ENCODE measurements at regions not wholly inside any gene's neighbourhood (a gene's known extent, or its start where the extent isn't known, plus 50 kb on each side); places are given as distances from the start of the nearest gene placed in this dataset.

- H3K27ac Mint-ChIP-seq, result no peak overlapping the region
- H3K4me1 Mint-ChIP-seq, result no peaks in the 10 kb centered on the region
- no peaks in the 10 kb centered on the region for H3K4me1 ChIP-seq (ENCODE audit: control insufficient read depth, insufficient read depth, low read length)
- H3K9me3 ChIP-seq (ENCODE audit: control insufficient read depth, insufficient read depth, low read length), result peaks cover 6% of the 10 kb centered on the region
- no peak for DNase-seq
- H3K36me3 ChIP-seq (ENCODE audit: control insufficient read depth, insufficient read depth, low read length), result no peaks in the 10 kb centered on the region
- no peaks in the 10 kb centered on the region for H3K27me3 ChIP-seq (ENCODE audit: control insufficient read depth, insufficient read depth, low read length)
- 80% methylated on average over 1 of the region's 4 CpGs for WGBS (ENCODE audit: insufficient coverage)
- intact Hi-C loops (cut with micrococcal nuclease), result no loop called here
- H3K36me3 Mint-ChIP-seq, result no peaks in the 10 kb centered on the region
- no peak for TF ChIP-seq CTCF (IDR thresholded peaks at IDR 0.05)
- no peak overlapping the region for H3K4me3 Mint-ChIP-seq
- no peak overlapping the region for H3K27ac ChIP-seq (ENCODE audit: low read length)
- H3K27me3 Mint-ChIP-seq (ENCODE audit: low read depth in 2 of 2), result no peaks in the 10 kb centered on the region
- no peak overlapping the region for H3K4me3 ChIP-seq (ENCODE audit: low read length)
- ATAC-seq, result no peak
- H3K9me3 Mint-ChIP-seq, result no peaks in the 10 kb centered on the region
These were observed 78.6 kb upstream of the PGRMC2 start for GRCh38 chr4:128366212-128366611.

- ATAC-seq, result no peak
These were observed 77.0 kb upstream of the PGRMC2 start for GRCh38 chr4:128364565-128364964.

GRCh38 chr4:128363966-128364365 lies 76.4 kb upstream of the PGRMC2 start:
- Histone ChIP-seq H3K4me3 (ENCODE audit: low read length) (no peak overlapping the region), H3K27ac (ENCODE audit: low read length) (no peak overlapping the region), H3K9me3 (ENCODE audit: control insufficient read depth, insufficient read depth, low read length) (peaks cover 2% of the 10 kb centered on the region), H3K27me3 (ENCODE audit: control insufficient read depth, insufficient read depth, low read length) (no peaks in the 10 kb centered on the region), H3K4me1 (ENCODE audit: control insufficient read depth, insufficient read depth, low read length) (no peaks in the 10 kb centered on the region), H3K36me3 (ENCODE audit: control insufficient read depth, insufficient read depth, low read length) (no peaks in the 10 kb centered on the region)
- 95% methylated on average over 6 of the region's 6 CpGs for WGBS (ENCODE audit: insufficient coverage)
- DNase-seq (no peak), ATAC-seq (no peak)
- H3K36me3 Mint-ChIP-seq, result no peaks in the 10 kb centered on the region
- no peaks in the 10 kb centered on the region for H3K4me1 Mint-ChIP-seq
- no peak overlapping the region for H3K27ac Mint-ChIP-seq
- no peaks in the 10 kb centered on the region for H3K9me3 Mint-ChIP-seq
- no peaks in the 10 kb centered on the region for H3K27me3 Mint-ChIP-seq (ENCODE audit: low read depth in 2 of 2)
- no peak for TF ChIP-seq CTCF (IDR thresholded peaks at IDR 0.05)
- H3K4me3 Mint-ChIP-seq, result no peak overlapping the region
- intact Hi-C loops (cut with micrococcal nuclease), result no loop called here

More at GRCh38 chr4:128364565-128364964, 77.0 kb upstream of the PGRMC2 start:
- H3K4me1 Mint-ChIP-seq, result no peaks in the 10 kb centered on the region
- H3K4me3 Mint-ChIP-seq, result no peak overlapping the region
- no peak for DNase-seq
- H3K4me3 ChIP-seq (ENCODE audit: low read length), result no peak overlapping the region
- no peaks in the 10 kb centered on the region for H3K36me3 Mint-ChIP-seq
- H3K27me3 Mint-ChIP-seq (ENCODE audit: low read depth in 2 of 2), result no peaks in the 10 kb centered on the region
- intact Hi-C loops (cut with micrococcal nuclease), result no loop called here
- H3K4me1 ChIP-seq (ENCODE audit: control insufficient read depth, insufficient read depth, low read length), result no peaks in the 10 kb centered on the region
- no peaks in the 10 kb centered on the region for H3K9me3 Mint-ChIP-seq
- H3K36me3 ChIP-seq (ENCODE audit: control insufficient read depth, insufficient read depth, low read length), result no peaks in the 10 kb centered on the region
- 91% methylated on average over 7 of the region's 7 CpGs for WGBS (ENCODE audit: insufficient coverage)
- no peak for TF ChIP-seq CTCF (IDR thresholded peaks at IDR 0.05)
- no peaks in the 10 kb centered on the region for H3K27me3 ChIP-seq (ENCODE audit: control insufficient read depth, insufficient read depth, low read length)
- no peak overlapping the region for H3K27ac ChIP-seq (ENCODE audit: low read length)
- H3K27ac Mint-ChIP-seq, result no peak overlapping the region
- H3K9me3 ChIP-seq (ENCODE audit: control insufficient read depth, insufficient read depth, low read length), result peaks cover 6% of the 10 kb centered on the region

GRCh38 chr4:128362760-128363159 lies 75.1 kb upstream of the PGRMC2 start:
- DNase-seq, result no peak
- no peak overlapping the region for H3K4me3 Mint-ChIP-seq
- H3K4me1 Mint-ChIP-seq, result no peaks in the 10 kb centered on the region

More at GRCh38 chr4:128362760-128363159, 75.1 kb upstream of the PGRMC2 start:
- intact Hi-C loops (cut with micrococcal nuclease), result no loop called here
- Mint-ChIP-seq H3K27me3 (ENCODE audit: low read depth in 2 of 2) (no peaks in the 10 kb centered on the region), H3K9me3 (no peaks in the 10 kb centered on the region), H3K36me3 (no peaks in the 10 kb centered on the region), H3K27ac (no peak overlapping the region)
- no peak for TF ChIP-seq CTCF (IDR thresholded peaks at IDR 0.05)
- Histone ChIP-seq H3K27ac (ENCODE audit: low read length) (no peak overlapping the region), H3K4me3 (ENCODE audit: low read length) (no peak overlapping the region), H3K36me3 (ENCODE audit: control insufficient read depth, insufficient read depth, low read length) (no peaks in the 10 kb centered on the region), H3K9me3 (ENCODE audit: control insufficient read depth, insufficient read depth, low read length) (no peaks in the 10 kb centered on the region), H3K4me1 (ENCODE audit: control insufficient read depth, insufficient read depth, low read length) (no peaks in the 10 kb centered on the region), H3K27me3 (ENCODE audit: control insufficient read depth, insufficient read depth, low read length) (no peaks in the 10 kb centered on the region)
- 100% methylated on average over 1 of the region's 1 CpG for WGBS (ENCODE audit: insufficient coverage)
- no peak for ATAC-seq
